ENCODE measurements at regions not wholly inside any gene's neighbourhood (a gene's known extent, or its start where the extent isn't known, plus 50 kb on each side); places are given as distances from the start of the nearest gene placed in this dataset.
"Not testable (repeated sequence)": the region's sequence is repeated elsewhere in the genome, so short reads cannot be mapped to it uniquely, and the experiment has no call there.

DNA sequence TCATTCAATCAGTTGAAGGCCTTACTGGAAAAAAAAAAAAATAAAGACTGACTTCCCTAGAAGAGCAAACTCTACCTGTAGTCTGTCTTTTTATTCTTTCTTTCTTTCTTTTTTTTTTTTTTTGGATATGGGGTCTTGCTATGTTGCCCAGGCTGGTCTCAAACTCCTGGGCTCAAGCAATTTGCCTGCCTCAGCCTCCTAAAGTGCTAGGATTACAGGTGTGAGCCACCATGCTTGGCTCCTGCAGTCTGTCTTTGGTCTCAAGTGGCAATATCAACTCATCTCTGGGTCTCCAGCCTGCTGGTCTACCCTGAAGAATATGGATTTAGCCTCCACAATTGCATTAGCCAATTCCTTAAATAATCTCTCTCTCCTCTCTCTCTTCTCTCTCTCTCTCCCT is 167.7 kb upstream of the P2RY1 start:
- H3K27ac Mint-ChIP-seq, result no peak overlapping the region
- peaks cover 2% of the 10 kb centered on the region for H3K9me3 Mint-ChIP-seq
- no peaks in the 10 kb centered on the region for H3K36me3 Mint-ChIP-seq (ENCODE audit: low read depth)
- no peaks in the 10 kb centered on the region for H3K4me1 Mint-ChIP-seq
- ChIA-PET CTCF (no interaction called here), POLR2A (no interaction called here)
- no peak overlapping the region for H3K4me3 Mint-ChIP-seq
- DNase-seq, result no peak
- peaks cover 3% of the 10 kb centered on the region for H3K27me3 Mint-ChIP-seq

DNA sequence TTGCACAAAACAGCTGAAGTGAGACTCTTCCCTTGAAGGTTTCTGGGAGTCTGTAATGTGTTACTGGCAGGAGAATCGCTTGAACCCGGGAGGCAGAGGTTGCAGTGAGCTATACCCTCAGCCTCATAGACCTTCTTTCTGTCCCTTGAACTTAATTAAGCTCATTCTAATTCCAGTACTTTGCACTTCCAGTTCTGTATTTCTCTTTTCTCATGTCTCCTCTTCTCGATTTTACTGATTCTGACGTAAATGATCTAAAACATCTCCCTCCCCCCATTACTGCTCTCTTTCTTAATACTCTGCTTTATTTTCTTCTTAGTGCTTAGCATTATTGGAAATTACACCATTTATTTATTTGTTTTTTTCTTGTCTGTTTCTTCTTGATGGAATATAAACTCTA is 165.4 kb upstream of the P2RY1 start:
- no peaks in the 10 kb centered on the region for H3K36me3 Mint-ChIP-seq (ENCODE audit: low read depth)
- CTCF ChIA-PET, result no interaction called here
- POLR2A ChIA-PET, result no interaction called here
- DNase-seq, result no peak
- no peak overlapping the region for H3K27ac Mint-ChIP-seq
- H3K9me3 Mint-ChIP-seq, result no peaks in the 10 kb centered on the region
- H3K4me3 Mint-ChIP-seq, result no peak overlapping the region
- no peaks in the 10 kb centered on the region for H3K4me1 Mint-ChIP-seq
- H3K27me3 Mint-ChIP-seq, result peaks cover 5% of the 10 kb centered on the region

DNA sequence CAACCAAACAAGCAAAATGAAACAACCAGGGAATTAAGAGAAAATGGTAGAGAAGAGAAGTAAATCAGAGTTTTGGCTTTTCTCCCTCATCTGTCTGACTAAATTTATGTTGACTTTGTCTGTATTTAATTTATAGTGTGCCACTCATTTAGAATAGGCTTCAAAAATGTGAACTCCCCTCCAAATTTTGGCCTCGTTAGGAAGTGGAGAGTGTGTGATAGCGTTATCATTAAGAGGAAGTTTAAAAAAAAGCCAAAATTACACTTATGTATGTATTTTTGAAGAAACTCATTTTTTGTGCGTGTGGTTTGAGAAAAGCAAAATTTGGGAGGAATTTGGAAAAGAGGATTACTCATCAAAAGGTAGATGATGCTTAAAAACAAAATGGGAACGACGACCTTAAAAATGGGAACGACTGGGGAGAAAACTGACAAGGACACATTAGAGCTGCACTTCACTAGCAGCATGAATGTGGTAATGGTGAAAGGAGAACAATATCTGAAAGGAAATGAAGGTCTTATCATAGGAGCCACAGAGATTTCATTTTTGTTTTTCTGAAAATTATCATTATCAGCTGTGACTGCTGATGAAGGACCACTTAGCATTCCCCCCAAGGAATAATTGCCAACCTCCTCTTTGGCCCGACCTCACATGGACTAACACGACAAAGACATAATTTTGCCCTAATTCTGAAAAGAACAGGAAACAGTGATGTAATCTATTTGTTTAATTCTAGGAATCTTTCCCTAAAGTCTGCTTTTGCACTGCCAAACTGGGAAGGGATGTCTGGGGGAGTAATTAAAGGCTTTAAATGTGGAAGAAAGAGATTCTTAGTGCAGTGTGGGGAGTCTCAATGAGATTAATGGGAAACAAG is 163.2 kb upstream of the P2RY1 start:
- Mint-ChIP-seq H3K27me3 (peaks cover 5% of the 10 kb centered on the region), H3K4me1 (no peaks in the 10 kb centered on the region), H3K9me3 (no peaks in the 10 kb centered on the region), H3K4me3 (no peak overlapping the region), H3K36me3 (ENCODE audit: low read depth) (no peaks in the 10 kb centered on the region), H3K27ac (no peak overlapping the region)
- CTCF ChIA-PET, result no interaction called here
- POLR2A ChIA-PET, result no interaction called here
- DNase-seq, result no peak

DNA sequence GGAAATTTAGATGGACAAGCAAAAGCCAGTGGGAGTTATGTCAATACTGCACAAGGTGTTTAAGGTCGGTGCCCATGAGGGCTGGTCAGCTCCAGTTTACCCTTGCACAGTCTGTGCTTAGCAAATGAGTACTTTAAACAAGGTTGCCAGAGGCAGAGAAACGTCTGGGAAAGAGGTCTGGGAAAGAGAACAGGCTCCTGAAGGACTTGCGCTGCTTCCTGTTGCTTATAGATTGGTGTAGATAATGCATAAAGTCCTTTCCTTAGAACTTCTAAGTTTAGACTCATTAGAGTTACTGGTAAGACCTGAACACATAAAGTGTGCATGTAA is 162.6 kb upstream of the P2RY1 start:
- Mint-ChIP-seq H3K4me3 (no peak overlapping the region), H3K4me1 (no peaks in the 10 kb centered on the region), H3K27ac (no peak overlapping the region), H3K27me3 (peaks cover 5% of the 10 kb centered on the region), H3K36me3 (ENCODE audit: low read depth) (no peaks in the 10 kb centered on the region), H3K9me3 (no peaks in the 10 kb centered on the region)
- CTCF ChIA-PET, result no interaction called here
- DNase-seq, result no peak
- POLR2A ChIA-PET, result no interaction called here

DNA sequence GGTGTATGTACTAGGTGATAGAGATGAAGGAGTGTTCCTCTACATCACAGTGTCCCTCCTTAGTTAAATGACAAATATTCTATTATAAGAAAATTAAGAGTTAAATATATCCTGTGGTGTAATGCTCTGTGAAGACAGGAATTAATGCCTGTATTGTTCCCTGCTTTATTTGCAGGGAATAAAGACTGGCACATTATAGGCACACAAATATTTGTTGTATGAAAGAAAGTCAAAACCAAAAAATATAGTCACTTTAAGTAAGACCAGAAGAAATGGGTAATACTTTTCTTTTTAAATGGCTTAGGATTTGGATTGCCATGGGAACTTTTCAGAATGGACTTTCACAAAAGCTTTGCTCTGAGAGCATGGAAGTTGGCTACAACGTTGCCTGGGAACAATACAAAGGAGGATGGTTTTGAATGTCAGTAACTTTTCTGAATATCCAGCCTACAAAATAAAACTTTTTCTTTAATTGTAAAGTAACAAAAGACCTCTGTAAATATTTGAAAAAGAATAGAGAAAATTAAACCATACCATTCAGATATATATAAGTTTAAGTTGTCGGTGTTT is 158.0 kb upstream of the P2RY1 start:
- CTCF ChIA-PET, result no interaction called here
- no peak for DNase-seq

DNA sequence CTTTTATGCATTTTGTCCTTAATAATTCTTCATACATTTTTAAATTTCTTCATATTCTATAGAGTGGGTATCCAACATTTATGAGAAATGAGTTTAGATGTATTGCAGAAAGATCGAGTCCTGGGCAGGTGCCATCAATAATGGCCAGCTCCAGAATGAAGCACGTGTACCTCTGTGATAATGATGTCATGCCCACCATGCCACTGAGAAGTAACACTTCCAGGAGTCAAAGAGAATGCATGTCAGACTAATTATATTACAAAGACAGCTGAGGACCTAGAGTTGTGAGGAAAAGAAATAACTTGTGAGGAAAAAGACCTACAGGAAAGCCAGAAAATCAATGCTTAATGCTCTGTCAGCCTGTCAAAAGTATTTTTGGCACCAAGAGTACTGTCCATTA is 157.4 kb upstream of the P2RY1 start:
- no peak for DNase-seq
- Mint-ChIP-seq H3K27ac (no peak overlapping the region), H3K27me3 (peaks cover 6% of the 10 kb centered on the region), H3K9me3 (no peaks in the 10 kb centered on the region), H3K4me1 (no peaks in the 10 kb centered on the region), H3K36me3 (ENCODE audit: low read depth) (no peaks in the 10 kb centered on the region), H3K4me3 (no peak overlapping the region)
- POLR2A ChIA-PET, result no interaction called here
- CTCF ChIA-PET, result no interaction called here

More for the DNA sequence above, 158.0 kb upstream of the P2RY1 start:
- Mint-ChIP-seq H3K27ac (no peak overlapping the region), H3K9me3 (no peaks in the 10 kb centered on the region), H3K4me1 (no peaks in the 10 kb centered on the region), H3K36me3 (ENCODE audit: low read depth) (no peaks in the 10 kb centered on the region), H3K27me3 (peaks cover 4% of the 10 kb centered on the region), H3K4me3 (no peak overlapping the region)
- POLR2A ChIA-PET, result no interaction called here

DNA sequence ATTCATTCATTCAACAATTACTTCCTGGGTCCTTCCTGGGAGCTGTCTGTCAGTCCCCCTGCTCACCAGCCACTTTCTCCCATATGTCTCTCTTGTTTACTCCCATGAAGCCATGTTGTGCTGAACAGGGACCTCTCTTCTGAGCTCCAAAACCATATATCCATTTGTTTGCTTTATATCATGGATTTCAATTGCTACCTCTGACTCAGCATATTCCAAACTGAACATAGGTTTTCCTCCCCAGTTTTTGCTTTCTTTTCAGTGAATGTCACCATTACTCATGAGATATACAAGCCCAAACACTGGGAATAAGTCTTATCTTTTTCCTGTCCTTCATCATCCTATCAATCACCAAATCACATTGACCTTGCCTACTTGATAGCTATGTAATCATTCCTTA is 152.5 kb upstream of the P2RY1 start:
- H3K4me3 Mint-ChIP-seq, result no peak overlapping the region
- peaks cover 7% of the 10 kb centered on the region for H3K27me3 Mint-ChIP-seq
- CTCF ChIA-PET, result no interaction called here

DNA sequence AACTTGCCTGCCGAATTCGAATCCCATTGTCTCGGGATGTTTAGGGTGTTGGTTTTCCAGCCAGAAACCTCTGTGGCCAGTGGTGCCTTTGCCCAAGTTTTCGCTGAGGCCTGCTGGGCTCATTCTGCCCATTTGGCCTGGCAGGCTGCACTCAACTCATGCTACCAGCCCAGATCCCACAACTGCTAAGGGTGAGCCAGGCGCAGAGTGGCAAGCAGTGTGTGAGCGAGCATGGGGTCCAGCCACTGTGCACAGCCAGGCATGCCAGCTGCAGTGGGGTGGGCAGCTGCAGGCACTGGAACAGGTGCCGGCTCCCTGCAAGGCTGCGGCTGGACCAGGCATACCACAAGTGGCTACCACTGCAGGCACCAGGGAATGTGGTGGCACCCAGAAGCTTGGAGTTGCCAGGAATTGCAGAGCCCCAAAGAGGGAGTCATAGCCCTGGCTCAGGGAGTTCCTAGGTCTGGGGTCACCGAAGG is 151.4 kb upstream of the P2RY1 start:
- H3K4me3 Mint-ChIP-seq, result no peak overlapping the region
- H3K36me3 Mint-ChIP-seq (ENCODE audit: low read depth), result no peaks in the 10 kb centered on the region
- CTCF ChIA-PET, result no interaction called here
- no peaks in the 10 kb centered on the region for H3K9me3 Mint-ChIP-seq
- H3K4me1 Mint-ChIP-seq, result no peaks in the 10 kb centered on the region
- POLR2A ChIA-PET, result no interaction called here
- H3K27ac Mint-ChIP-seq, result no peak overlapping the region
- H3K27me3 Mint-ChIP-seq, result peaks cover 7% of the 10 kb centered on the region
- no peak for DNase-seq

More for the DNA sequence above, 152.5 kb upstream of the P2RY1 start:
- Mint-ChIP-seq H3K4me1 (no peaks in the 10 kb centered on the region), H3K27ac (no peak overlapping the region), H3K9me3 (no peaks in the 10 kb centered on the region), H3K36me3 (ENCODE audit: low read depth) (no peaks in the 10 kb centered on the region)
- POLR2A ChIA-PET, result no interaction called here
- DNase-seq, result no peak

DNA sequence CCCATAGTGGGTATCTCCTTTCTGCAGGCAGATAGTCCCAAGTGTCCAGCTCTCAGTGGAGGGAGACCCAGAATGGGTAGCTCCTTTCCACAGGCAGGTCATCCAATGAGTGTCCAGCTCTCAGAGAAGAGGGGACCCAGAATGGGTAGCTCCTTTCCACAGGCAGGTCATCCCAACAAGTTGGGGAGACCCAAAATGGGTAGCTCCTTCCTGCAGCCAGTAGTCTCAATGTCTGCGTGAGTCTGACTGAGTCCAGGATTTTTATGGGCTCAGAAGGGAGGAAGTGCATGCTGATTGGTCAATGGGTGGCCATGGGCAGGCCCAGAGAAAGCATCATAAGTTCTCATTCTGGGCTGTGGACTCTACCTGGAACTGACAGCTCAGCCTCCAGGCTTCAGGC is 150.7 kb upstream of the P2RY1 start:
- no peak for DNase-seq
- CTCF ChIA-PET, result no interaction called here
- H3K27me3 Mint-ChIP-seq, result peaks cover 7% of the 10 kb centered on the region
- no peaks in the 10 kb centered on the region for H3K36me3 Mint-ChIP-seq (ENCODE audit: low read depth)
- no peak overlapping the region for H3K27ac Mint-ChIP-seq
- no peak overlapping the region for H3K4me3 Mint-ChIP-seq
- POLR2A ChIA-PET, result no interaction called here
- H3K4me1 Mint-ChIP-seq, result no peaks in the 10 kb centered on the region
- H3K9me3 Mint-ChIP-seq, result no peaks in the 10 kb centered on the region

DNA sequence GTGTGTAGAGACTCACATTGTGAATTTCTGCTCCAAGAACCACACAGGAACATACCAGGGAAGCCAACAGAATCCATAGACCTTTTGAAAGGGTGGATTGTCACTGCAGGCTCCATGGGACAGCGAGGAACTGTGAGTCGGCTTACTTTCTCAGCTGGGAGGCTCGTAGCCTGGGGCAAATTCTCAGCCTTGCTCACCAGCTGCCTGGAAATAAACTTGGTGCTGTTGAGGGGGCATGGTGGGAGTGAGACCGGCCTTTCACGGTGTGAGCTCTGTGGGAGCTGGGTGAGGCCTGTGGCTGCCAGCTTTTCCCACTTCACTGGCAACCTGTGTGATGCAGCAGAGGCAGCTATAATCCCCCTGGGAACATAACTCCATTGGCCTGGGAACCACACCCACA is 146.6 kb upstream of the P2RY1 start:
- Mint-ChIP-seq H3K9me3 (no peaks in the 10 kb centered on the region), H3K27ac (no peak overlapping the region), H3K4me1 (no peaks in the 10 kb centered on the region), H3K36me3 (ENCODE audit: low read depth) (no peaks in the 10 kb centered on the region), H3K4me3 (no peak overlapping the region), H3K27me3 (no peaks in the 10 kb centered on the region)
- no peak for DNase-seq
- ChIA-PET CTCF (interaction anchor here (0.6 kb wide), 1 partner anchor 915 kb away, joined by 3 read pairs; no protein-coding TSS in a partner anchor), POLR2A (no interaction called here)

DNA sequence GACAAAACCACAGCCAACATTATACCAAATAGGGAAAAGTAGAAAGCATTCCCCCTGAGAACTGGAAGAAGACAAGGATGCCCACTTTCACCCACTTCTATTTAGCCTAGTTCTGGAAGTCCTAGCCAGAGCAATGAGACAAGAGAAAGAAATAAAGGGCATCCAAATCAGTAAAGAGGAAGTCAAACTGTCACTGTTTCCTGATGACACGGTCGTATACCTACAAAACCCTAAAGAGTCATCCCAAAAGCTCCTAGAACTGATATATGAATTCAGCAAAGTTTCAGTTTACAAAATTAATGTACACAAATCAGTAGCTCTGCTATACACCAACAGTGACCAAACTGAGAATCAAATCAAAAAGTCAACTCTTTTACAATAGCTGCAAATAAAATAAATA is 142.6 kb upstream of the P2RY1 start:
- H3K9me3 Mint-ChIP-seq; DNase-seq; H3K27ac Mint-ChIP-seq; H3K4me1 Mint-ChIP-seq; H3K27me3 Mint-ChIP-seq; H3K4me3 Mint-ChIP-seq; H3K36me3 Mint-ChIP-seq (ENCODE audit: low read depth); POLR2A ChIA-PET; CTCF ChIA-PET: not testable (repeated sequence)

DNA sequence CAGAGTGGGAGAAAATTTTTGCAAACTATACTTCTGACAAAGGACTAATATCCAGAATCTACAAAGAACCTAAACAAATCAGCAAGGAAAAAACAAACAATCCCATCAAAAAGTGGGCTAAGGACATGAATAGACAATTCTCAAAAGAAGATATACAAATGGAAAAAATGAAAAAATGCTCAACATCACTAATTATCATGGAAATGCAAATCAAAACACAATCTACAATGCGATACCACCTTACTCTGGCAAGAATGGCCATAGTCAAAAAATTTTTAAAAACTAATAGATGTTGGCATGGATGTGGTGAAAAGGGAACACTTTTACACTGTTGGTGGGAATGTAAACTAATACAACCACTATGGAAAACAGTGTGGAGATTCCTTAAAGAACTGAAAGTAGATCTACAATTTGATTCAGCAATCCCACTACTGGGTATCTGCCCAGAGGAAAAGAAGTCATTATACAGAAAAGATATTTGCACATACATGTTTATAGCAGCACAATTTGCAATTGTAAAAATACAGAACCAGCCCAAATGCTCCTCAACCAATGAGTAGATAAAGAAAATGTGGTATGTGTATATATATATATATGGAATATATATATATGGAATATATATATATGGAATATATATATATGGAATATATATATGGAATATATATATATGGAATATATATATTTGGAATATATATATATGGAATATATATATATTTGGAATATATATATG is 141.2 kb upstream of the P2RY1 start:
- H3K4me1 Mint-ChIP-seq; DNase-seq; CTCF ChIA-PET; H3K27me3 Mint-ChIP-seq; H3K36me3 Mint-ChIP-seq (ENCODE audit: low read depth); H3K27ac Mint-ChIP-seq; POLR2A ChIA-PET; H3K9me3 Mint-ChIP-seq; H3K4me3 Mint-ChIP-seq: not testable (repeated sequence)

DNA sequence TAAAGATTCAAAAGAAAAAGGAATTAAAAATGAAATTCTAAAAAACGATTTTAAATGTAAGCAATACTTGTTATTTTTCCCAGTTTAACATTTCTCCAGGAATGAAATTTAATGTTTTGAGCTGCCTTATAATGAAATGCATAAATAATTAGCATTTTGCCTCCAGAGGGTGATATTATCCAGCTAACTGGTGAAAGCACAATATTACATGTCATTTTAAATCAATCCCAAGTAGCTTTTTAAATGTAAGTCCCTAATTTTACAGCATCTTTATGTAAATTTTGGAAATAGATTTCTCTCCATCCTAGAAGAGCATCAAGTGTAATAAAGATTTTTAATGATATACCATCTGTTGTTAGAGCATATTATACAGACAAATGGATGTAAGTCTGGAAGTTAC is 139.1 kb upstream of the P2RY1 start:
- Mint-ChIP-seq H3K9me3 (no peaks in the 10 kb centered on the region), H3K27me3 (no peaks in the 10 kb centered on the region), H3K27ac (no peak overlapping the region), H3K36me3 (ENCODE audit: low read depth) (no peaks in the 10 kb centered on the region), H3K4me3 (no peak overlapping the region), H3K4me1 (no peaks in the 10 kb centered on the region)
- CTCF ChIA-PET, result no interaction called here
- no peak for DNase-seq
- POLR2A ChIA-PET, result no interaction called here

DNA sequence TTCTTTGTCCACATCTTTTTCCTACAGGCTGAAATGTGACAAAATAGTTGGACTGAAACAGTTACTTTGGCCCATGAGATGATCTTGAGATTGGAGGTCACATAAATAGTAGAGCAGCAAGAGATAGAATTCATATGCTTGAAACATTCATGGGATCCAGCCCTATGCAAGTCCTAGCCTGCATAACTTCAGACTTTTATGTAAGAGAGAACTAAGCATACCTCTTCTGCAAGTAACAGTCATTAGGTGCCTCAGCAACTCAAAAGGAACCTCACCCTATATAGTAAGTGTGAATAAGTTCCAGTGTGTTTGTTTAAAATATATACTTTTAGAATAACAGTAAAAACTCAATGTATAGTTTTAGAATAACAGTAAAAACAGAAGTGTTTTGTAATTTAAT is 138.0 kb upstream of the P2RY1 start:
- H3K36me3 Mint-ChIP-seq (ENCODE audit: low read depth), result no peaks in the 10 kb centered on the region
- POLR2A ChIA-PET, result no interaction called here

More for the DNA sequence above, 138.0 kb upstream of the P2RY1 start:
- no peak overlapping the region for H3K4me3 Mint-ChIP-seq
- no peak overlapping the region for H3K27ac Mint-ChIP-seq
- DNase-seq, result no peak
- no peaks in the 10 kb centered on the region for H3K27me3 Mint-ChIP-seq
- no peaks in the 10 kb centered on the region for H3K9me3 Mint-ChIP-seq
- no peaks in the 10 kb centered on the region for H3K4me1 Mint-ChIP-seq
- CTCF ChIA-PET, result no interaction called here

Data from activated CD4-positive, alpha-beta T cell treated with anti-CD3 and anti-CD28 coated beads, Interleukin-2, amount 10 ng/mL, durations not matched to agents 7 days and 5 days (primary cell).